ENCODE measurements at regions not wholly inside any gene's neighbourhood (a gene's known extent, or its start where the extent isn't known, plus 50 kb on each side); places are given as distances from the start of the nearest gene placed in this dataset.

DNA sequence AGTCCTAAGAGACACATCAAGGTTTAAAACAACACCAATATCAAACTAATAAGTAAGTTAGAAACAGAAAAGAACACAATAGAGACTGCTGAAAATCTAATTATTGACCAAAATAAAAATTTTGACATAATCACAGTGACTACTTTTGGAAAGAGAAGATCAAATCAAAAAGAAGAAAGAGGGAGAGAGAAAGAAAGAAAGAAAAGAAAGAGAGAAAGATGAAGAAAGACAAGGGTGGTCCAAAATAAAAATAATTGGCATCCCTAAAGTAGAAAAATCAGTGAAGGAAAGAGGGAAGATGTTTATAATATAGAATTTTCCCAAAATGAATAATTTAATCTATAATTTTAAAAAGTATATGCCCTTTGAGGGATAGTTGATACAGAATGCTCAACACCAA is 118.8 kb upstream of the VIPR2 start:
- Mint-ChIP-seq H3K27me3 (peaks cover 11 to 12% of the 10 kb centered on the region in 2 donors), H3K36me3 (peaks cover 0 to 4% of the 10 kb centered on the region in 2 donors), H3K4me3 (no peak overlapping the region), H3K9me3 (peaks cover 0 to 35% (median 24%) of the 10 kb centered on the region in 8 donors), H3K4me1 (no peaks in the 10 kb centered on the region), H3K27ac (no peak overlapping the region)
- no peak for DNase-seq
- Histone ChIP-seq H3K27ac (ENCODE audit: low read depth, low read length) (no peak overlapping the region), H3K4me3 (ENCODE audit: low read length in 2 of 2) (no peak overlapping the region), H3K36me3 (ENCODE audit: insufficient read depth, low read length) (no peaks in the 10 kb centered on the region), H3K9me3 (ENCODE audit: control insufficient read depth in 1 of 2, low read length in 2 of 2) (no peaks in the 10 kb centered on the region), H3K4me1 (ENCODE audit: insufficient read depth, low read length) (no peaks in the 10 kb centered on the region), H3K27me3 (ENCODE audit: insufficient read depth, low read length) (peaks cover 5% of the 10 kb centered on the region)
- intact Hi-C loops (cut with micrococcal nuclease): no loop called here
- POLR2A ChIA-PET (ENCODE audit: partially characterized antibody): no interaction called here
- CTCF ChIA-PET (ENCODE audit: partially characterized antibody): no interaction called here

GRCh38 chr7:159253657-159254056 is 109.0 kb upstream of the VIPR2 start:
- CTCF ChIA-PET (ENCODE audit: partially characterized antibody): no interaction called here
- Mint-ChIP-seq H3K36me3 (no peaks in the 10 kb centered on the region), H3K27ac (no peak overlapping the region), H3K9me3 (peaks cover 0 to 2% (median 0%) of the 10 kb centered on the region in 8 donors), H3K27me3 (peaks cover 8 to 9% of the 10 kb centered on the region in 2 donors), H3K4me3 (no peak overlapping the region), H3K4me1 (no peaks in the 10 kb centered on the region)
- POLR2A ChIA-PET (ENCODE audit: partially characterized antibody): no interaction called here
- H3K36me3 ChIP-seq (ENCODE audit: insufficient read depth, low read length): no peaks in the 10 kb centered on the region
- H3K4me3 ChIP-seq (ENCODE audit: low read length in 2 of 2): no peak overlapping the region
- intact Hi-C loops (cut with micrococcal nuclease): no loop called here
- no peaks in the 10 kb centered on the region for H3K9me3 ChIP-seq (ENCODE audit: control insufficient read depth in 1 of 2, low read length in 2 of 2)
- DNase-seq: no peak
- H3K4me1 ChIP-seq (ENCODE audit: insufficient read depth, low read length): no peaks in the 10 kb centered on the region
- no peak overlapping the region for H3K27ac ChIP-seq (ENCODE audit: low read depth, low read length)
- H3K27me3 ChIP-seq (ENCODE audit: insufficient read depth, low read length): no peaks in the 10 kb centered on the region

- no peaks in the 10 kb centered on the region for H3K36me3 Mint-ChIP-seq
- POLR2A ChIA-PET (ENCODE audit: partially characterized antibody): no interaction called here
- CTCF ChIA-PET (ENCODE audit: partially characterized antibody): no interaction called here
- H3K4me1 Mint-ChIP-seq: no peaks in the 10 kb centered on the region
- intact Hi-C loops (cut with micrococcal nuclease): no loop called here
- no peaks in the 10 kb centered on the region for H3K36me3 ChIP-seq (ENCODE audit: insufficient read depth, low read length)
- no peak for DNase-seq
- peaks cover 7 to 9% of the 10 kb centered on the region in 2 donors for H3K27me3 Mint-ChIP-seq
- peaks cover 0 to 2% (median 0%) of the 10 kb centered on the region in 8 donors for H3K9me3 Mint-ChIP-seq
- H3K4me3 ChIP-seq (ENCODE audit: low read length in 2 of 2): no peak overlapping the region
- no peaks in the 10 kb centered on the region for H3K9me3 ChIP-seq (ENCODE audit: control insufficient read depth in 1 of 2, low read length in 2 of 2)
- no peaks in the 10 kb centered on the region for H3K4me1 ChIP-seq (ENCODE audit: insufficient read depth, low read length)
- no peaks in the 10 kb centered on the region for H3K27me3 ChIP-seq (ENCODE audit: insufficient read depth, low read length)
- H3K27ac Mint-ChIP-seq: no peak overlapping the region
- H3K4me3 Mint-ChIP-seq: no peak overlapping the region
- H3K27ac ChIP-seq (ENCODE audit: low read depth, low read length): no peak overlapping the region
Observed at GRCh38 chr7:159250471-159250870, 105.8 kb upstream of the VIPR2 start.

GRCh38 chr7:159249671-159250070 is 105.0 kb upstream of the VIPR2 start:
- DNase-seq: no peak
- H3K36me3 Mint-ChIP-seq: no peaks in the 10 kb centered on the region

DNA sequence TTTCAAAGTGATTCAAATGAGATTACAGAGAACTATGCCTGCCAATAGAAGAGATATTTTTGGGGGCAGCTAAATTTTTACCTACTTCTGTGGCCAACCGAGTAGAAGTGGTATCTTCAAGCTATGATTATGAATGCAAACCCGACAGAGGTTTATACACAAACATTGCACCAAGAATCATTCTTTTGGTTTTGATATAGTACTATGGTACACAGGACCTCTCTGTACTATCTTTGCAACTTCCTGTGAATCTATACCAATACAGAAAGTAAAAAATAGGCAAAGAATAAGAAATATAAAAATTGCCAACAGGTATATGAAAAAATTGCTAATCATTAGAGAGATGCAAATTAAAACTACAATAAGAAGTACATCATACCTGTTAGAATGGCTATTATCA is 103.2 kb upstream of the VIPR2 start:
- Histone ChIP-seq H3K27ac (ENCODE audit: low read depth, low read length) (no peak overlapping the region), H3K27me3 (ENCODE audit: insufficient read depth, low read length) (no peaks in the 10 kb centered on the region), H3K4me1 (ENCODE audit: insufficient read depth, low read length) (no peaks in the 10 kb centered on the region), H3K4me3 (ENCODE audit: low read length in 2 of 2) (no peak overlapping the region), H3K36me3 (ENCODE audit: insufficient read depth, low read length) (no peaks in the 10 kb centered on the region), H3K9me3 (ENCODE audit: control insufficient read depth in 1 of 2, low read length in 2 of 2) (no peaks in the 10 kb centered on the region)
- Mint-ChIP-seq H3K36me3 (no peaks in the 10 kb centered on the region), H3K4me3 (no peak overlapping the region), H3K4me1 (no peaks in the 10 kb centered on the region), H3K27me3 (peaks cover 2 to 6% of the 10 kb centered on the region in 2 donors), H3K9me3 (no peaks in the 10 kb centered on the region), H3K27ac (no peak overlapping the region)
- DNase-seq: no peak
- intact Hi-C loops (cut with micrococcal nuclease): no loop called here
- POLR2A ChIA-PET (ENCODE audit: partially characterized antibody): no interaction called here
- CTCF ChIA-PET (ENCODE audit: partially characterized antibody): no interaction called here

More at GRCh38 chr7:159249671-159250070, 105.0 kb upstream of the VIPR2 start:
- H3K36me3 ChIP-seq (ENCODE audit: insufficient read depth, low read length): no peaks in the 10 kb centered on the region
- no peaks in the 10 kb centered on the region for H3K4me1 ChIP-seq (ENCODE audit: insufficient read depth, low read length)
- intact Hi-C loops (cut with micrococcal nuclease): no loop called here
- Mint-ChIP-seq H3K9me3 (peaks cover 0 to 2% (median 0%) of the 10 kb centered on the region in 8 donors), H3K27ac (no peak overlapping the region), H3K27me3 (peaks cover 6 to 7% of the 10 kb centered on the region in 2 donors), H3K4me3 (no peak overlapping the region), H3K4me1 (no peaks in the 10 kb centered on the region)
- CTCF ChIA-PET (ENCODE audit: partially characterized antibody): no interaction called here
- H3K4me3 ChIP-seq (ENCODE audit: low read length in 2 of 2): no peak overlapping the region
- POLR2A ChIA-PET (ENCODE audit: partially characterized antibody): interaction anchor here (0.6 kb wide), 1 partner anchor 40 kb away, joined by 3 read pairs; no protein-coding TSS in a partner anchor
- no peaks in the 10 kb centered on the region for H3K9me3 ChIP-seq (ENCODE audit: control insufficient read depth in 1 of 2, low read length in 2 of 2)
- H3K27me3 ChIP-seq (ENCODE audit: insufficient read depth, low read length): no peaks in the 10 kb centered on the region
- H3K27ac ChIP-seq (ENCODE audit: low read depth, low read length): no peak overlapping the region

DNA sequence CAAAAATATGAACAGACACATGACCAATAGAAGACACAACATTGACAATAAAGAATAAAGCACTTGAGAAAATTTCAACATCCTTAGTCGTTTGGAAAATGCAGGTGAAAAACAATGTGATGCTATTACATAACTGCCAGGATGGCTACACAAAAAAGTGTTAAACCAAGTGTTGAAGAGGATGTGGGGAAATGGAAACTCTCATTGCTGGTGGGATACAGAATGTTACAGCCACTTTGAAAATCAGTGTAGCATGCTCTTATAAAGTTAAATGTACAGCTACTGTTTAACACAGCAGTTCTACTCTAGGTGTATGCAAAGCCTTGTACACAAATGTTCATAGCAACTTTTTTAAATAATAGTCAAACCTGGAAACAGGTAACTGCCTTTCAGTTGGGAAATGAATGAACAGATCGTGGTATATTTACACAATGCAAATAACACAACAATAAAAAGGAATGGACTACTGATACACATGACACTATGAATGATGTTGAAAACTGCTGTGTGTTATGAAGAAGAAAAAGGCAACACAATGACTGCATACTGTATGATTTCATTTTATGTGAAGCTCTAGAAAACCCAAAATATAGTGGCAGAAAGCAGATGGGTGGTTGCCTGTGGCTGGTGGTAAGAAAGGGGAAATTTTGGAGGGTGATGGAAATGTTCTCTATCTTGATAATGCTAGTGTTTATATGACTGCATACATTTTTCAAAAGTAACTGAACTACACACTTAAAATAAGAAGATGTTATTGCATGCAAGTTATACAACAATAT is 102.2 kb upstream of the VIPR2 start:
- H3K9me3 ChIP-seq (ENCODE audit: control insufficient read depth in 1 of 2, low read length in 2 of 2): no peaks in the 10 kb centered on the region
- no peaks in the 10 kb centered on the region for H3K9me3 Mint-ChIP-seq
- H3K27ac Mint-ChIP-seq: no peak overlapping the region
- H3K27me3 ChIP-seq (ENCODE audit: insufficient read depth, low read length): no peaks in the 10 kb centered on the region
- ChIA-PET CTCF (ENCODE audit: partially characterized antibody) (no interaction called here), POLR2A (ENCODE audit: partially characterized antibody) (no interaction called here)
- no peaks in the 10 kb centered on the region for H3K4me1 Mint-ChIP-seq
- H3K27ac ChIP-seq (ENCODE audit: low read depth, low read length): no peak overlapping the region
- H3K36me3 ChIP-seq (ENCODE audit: insufficient read depth, low read length): no peaks in the 10 kb centered on the region
- intact Hi-C loops (cut with micrococcal nuclease): no loop called here
- H3K36me3 Mint-ChIP-seq: no peaks in the 10 kb centered on the region
- peaks cover 2% of the 10 kb centered on the region in 2 donors for H3K27me3 Mint-ChIP-seq
- H3K4me1 ChIP-seq (ENCODE audit: insufficient read depth, low read length): no peaks in the 10 kb centered on the region
- DNase-seq: no peak
- no peak overlapping the region for H3K4me3 Mint-ChIP-seq
- H3K4me3 ChIP-seq (ENCODE audit: low read length in 2 of 2): no peak overlapping the region

GRCh38 chr7:159240962-159241361 is 96.3 kb upstream of the VIPR2 start:
- peaks cover 9 to 13% of the 10 kb centered on the region in 2 donors for H3K27me3 Mint-ChIP-seq
- CTCF ChIA-PET (ENCODE audit: partially characterized antibody): no interaction called here
- Histone ChIP-seq H3K4me3 (ENCODE audit: low read length in 2 of 2) (no peak overlapping the region), H3K36me3 (ENCODE audit: insufficient read depth, low read length) (no peaks in the 10 kb centered on the region), H3K4me1 (ENCODE audit: insufficient read depth, low read length) (no peaks in the 10 kb centered on the region), H3K27me3 (ENCODE audit: insufficient read depth, low read length) (no peaks in the 10 kb centered on the region), H3K9me3 (ENCODE audit: control insufficient read depth in 1 of 2, low read length in 2 of 2) (no peaks in the 10 kb centered on the region), H3K27ac (ENCODE audit: low read depth, low read length) (no peak overlapping the region)
- no peak overlapping the region for H3K4me3 Mint-ChIP-seq
- H3K4me1 Mint-ChIP-seq: no peaks in the 10 kb centered on the region
- POLR2A ChIA-PET (ENCODE audit: partially characterized antibody): no interaction called here
- no peaks in the 10 kb centered on the region for H3K9me3 Mint-ChIP-seq
- no peak for DNase-seq
- intact Hi-C loops (cut with micrococcal nuclease): no loop called here
- no peak overlapping the region for H3K27ac Mint-ChIP-seq
- no peaks in the 10 kb centered on the region for H3K36me3 Mint-ChIP-seq

Measured in CD4-positive, alpha-beta memory T cell (primary cell).